Activated naive CD8-positive, alpha-beta T cell treated with anti-CD3 and anti-CD28 coated beads for 36 hours (primary cell): ENCODE measurements at regions not wholly inside any gene's neighbourhood (a gene's known extent, or its start where the extent isn't known, plus 50 kb on each side); places are given as distances from the start of the nearest gene placed in this dataset.
"Not testable (repeated sequence)": the region's sequence is repeated elsewhere in the genome, so short reads cannot be mapped to it uniquely, and the experiment has no call there.

ENCODE experiments used
- DNase-seq: peaks from one replicate; pipeline ENCODE4 v3.0.0; 2021
- H3K27ac Mint-ChIP-seq: one replicate; pipeline ENCODE4 v1.8.0; 2022; ENCODE audit warnings: mild to moderate bottlenecking, moderate library complexity, mixed read lengths
- H3K27me3 Mint-ChIP-seq: one replicate; pipeline ENCODE4 v1.8.0; 2022; ENCODE audit warnings: mild to moderate bottlenecking, mixed read lengths
- H3K36me3 Mint-ChIP-seq: one replicate; pipeline ENCODE4 v1.8.0; 2021; ENCODE audit warnings: mild to moderate bottlenecking, mixed read lengths
- H3K4me1 Mint-ChIP-seq: one replicate; pipeline ENCODE4 v1.8.0; 2021; ENCODE audit warnings: mixed read lengths
- H3K4me3 Mint-ChIP-seq: one replicate; pipeline ENCODE4 v1.8.0; 2022; ENCODE audit warnings: mild to moderate bottlenecking, moderate library complexity, mixed read lengths
- H3K9me3 Mint-ChIP-seq: one replicate; pipeline ENCODE4 v1.8.0; 2022; ENCODE audit warnings: mixed read lengths

- no peak for DNase-seq
- Mint-ChIP-seq H3K27ac (no peak overlapping the region), H3K9me3 (no peaks in the 10 kb centered on the region), H3K27me3 (no peaks in the 10 kb centered on the region), H3K4me1 (peaks cover under 1% of the 10 kb centered on the region), H3K36me3 (no peaks in the 10 kb centered on the region), H3K4me3 (no peak overlapping the region)
These were observed 109.5 kb upstream of the NCOR2 start for GRCh38 chr12:124676714-124677462.

DNA sequence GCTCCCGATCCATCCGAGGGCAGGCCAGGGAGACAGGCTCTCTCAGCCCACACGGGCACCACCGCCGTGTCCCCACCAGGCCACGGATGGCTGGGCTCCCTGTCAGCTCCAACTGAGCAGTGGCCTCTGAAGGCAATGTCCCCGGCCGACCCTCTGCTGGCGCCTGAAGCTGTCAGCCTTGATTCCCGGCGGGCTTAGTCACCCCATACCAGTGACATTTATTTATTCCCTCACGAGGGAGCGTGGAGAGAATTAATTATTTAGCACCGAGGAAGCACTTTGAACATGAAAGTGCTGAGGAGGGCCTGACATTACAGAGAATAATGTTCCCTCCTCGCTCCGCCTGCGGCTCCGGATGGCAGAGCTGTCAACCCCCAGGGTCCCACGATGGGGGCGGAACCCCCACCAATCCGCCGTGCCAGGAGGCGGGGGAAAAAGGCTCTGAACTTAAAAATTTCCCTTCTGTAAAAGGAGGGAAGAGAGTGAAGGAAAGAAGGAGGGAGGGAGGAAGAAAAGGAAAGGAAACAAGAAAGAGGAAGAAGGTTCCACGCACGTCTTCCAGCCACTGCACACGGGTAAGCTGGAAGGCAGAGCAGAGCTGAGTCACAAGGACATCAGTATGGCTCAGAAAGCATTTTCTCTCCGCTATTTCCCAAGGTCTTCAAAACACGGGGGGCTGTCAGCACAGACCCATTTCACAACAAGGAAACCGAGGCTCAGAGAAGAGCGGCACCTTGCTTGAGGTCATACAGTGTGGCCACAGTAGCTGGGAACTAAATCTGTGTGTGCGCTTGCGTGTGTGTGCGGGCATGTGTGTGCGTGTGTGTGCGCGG lies 108.7 kb upstream of the NCOR2 start:
- Mint-ChIP-seq H3K4me3 (no peak overlapping the region), H3K27ac (no peak overlapping the region), H3K27me3 (no peaks in the 10 kb centered on the region), H3K9me3 (no peaks in the 10 kb centered on the region), H3K4me1 (no peaks in the 10 kb centered on the region), H3K36me3 (no peaks in the 10 kb centered on the region)
- DNase-seq, result no peak

GRCh38 chr12:124674937-124675336 lies 107.5 kb upstream of the NCOR2 start:
- Mint-ChIP-seq H3K4me3 (no peak overlapping the region), H3K27me3 (no peaks in the 10 kb centered on the region), H3K36me3 (no peaks in the 10 kb centered on the region), H3K9me3 (no peaks in the 10 kb centered on the region), H3K4me1 (no peaks in the 10 kb centered on the region), H3K27ac (no peak overlapping the region)
- no peak for DNase-seq

GRCh38 chr12:124673801-124674617 lies 106.6 kb upstream of the NCOR2 start:
- no peak overlapping the region for H3K4me3 Mint-ChIP-seq
- no peak for DNase-seq
- H3K27ac Mint-ChIP-seq, result no peak overlapping the region
- H3K9me3 Mint-ChIP-seq, result no peaks in the 10 kb centered on the region
- H3K4me1 Mint-ChIP-seq, result no peaks in the 10 kb centered on the region
- no peaks in the 10 kb centered on the region for H3K27me3 Mint-ChIP-seq
- no peaks in the 10 kb centered on the region for H3K36me3 Mint-ChIP-seq

DNA sequence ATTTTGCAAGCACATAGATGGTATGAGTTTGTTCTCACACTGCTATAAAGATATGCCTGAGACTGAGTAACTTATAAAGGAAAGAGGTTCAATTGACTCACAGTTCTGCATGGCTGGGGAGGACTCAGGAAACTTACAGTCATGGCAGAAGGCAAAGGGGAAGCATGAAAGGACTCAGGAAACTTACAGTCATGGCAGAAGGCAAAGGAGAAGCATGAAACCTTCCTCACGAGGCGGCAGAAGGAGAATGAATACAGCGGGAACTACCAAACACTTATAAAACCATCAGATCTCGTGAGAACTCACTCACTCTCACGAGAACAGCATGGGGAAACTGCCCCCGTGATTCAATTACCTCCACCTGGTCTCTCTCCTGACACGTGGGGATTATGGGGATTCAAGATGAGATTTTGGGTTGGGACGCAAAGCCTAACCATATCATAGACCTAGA lies 101.9 kb upstream of the NCOR2 start:
- not testable (repeated sequence) for DNase-seq, H3K27ac Mint-ChIP-seq, H3K27me3 Mint-ChIP-seq, H3K9me3 Mint-ChIP-seq, H3K36me3 Mint-ChIP-seq, H3K4me3 Mint-ChIP-seq, H3K4me1 Mint-ChIP-seq

DNA sequence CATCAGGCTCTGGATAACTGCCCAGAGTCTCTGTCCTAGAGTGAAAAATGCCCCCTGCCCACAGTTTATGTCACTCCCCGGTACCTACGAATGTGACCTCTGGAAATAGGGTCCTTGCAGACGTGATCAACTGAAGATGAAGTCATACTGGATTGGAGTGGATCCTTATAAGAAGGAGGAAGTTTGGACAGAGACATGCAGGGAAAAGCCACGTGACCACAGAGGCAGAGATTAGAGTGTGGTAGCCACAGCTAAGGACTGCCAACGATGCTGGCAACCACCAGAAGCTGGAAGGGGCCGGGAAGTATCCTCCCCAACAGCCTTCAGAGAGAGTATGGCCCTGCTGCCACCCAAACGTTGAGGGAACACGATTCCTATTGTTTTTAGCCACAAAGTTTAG lies 101.2 kb upstream of the NCOR2 start:
- H3K4me3 Mint-ChIP-seq, result no peak overlapping the region
- no peaks in the 10 kb centered on the region for H3K9me3 Mint-ChIP-seq
- H3K4me1 Mint-ChIP-seq, result no peaks in the 10 kb centered on the region
- H3K27ac Mint-ChIP-seq, result no peak overlapping the region
- no peak for DNase-seq
- no peaks in the 10 kb centered on the region for H3K27me3 Mint-ChIP-seq
- no peaks in the 10 kb centered on the region for H3K36me3 Mint-ChIP-seq

DNA sequence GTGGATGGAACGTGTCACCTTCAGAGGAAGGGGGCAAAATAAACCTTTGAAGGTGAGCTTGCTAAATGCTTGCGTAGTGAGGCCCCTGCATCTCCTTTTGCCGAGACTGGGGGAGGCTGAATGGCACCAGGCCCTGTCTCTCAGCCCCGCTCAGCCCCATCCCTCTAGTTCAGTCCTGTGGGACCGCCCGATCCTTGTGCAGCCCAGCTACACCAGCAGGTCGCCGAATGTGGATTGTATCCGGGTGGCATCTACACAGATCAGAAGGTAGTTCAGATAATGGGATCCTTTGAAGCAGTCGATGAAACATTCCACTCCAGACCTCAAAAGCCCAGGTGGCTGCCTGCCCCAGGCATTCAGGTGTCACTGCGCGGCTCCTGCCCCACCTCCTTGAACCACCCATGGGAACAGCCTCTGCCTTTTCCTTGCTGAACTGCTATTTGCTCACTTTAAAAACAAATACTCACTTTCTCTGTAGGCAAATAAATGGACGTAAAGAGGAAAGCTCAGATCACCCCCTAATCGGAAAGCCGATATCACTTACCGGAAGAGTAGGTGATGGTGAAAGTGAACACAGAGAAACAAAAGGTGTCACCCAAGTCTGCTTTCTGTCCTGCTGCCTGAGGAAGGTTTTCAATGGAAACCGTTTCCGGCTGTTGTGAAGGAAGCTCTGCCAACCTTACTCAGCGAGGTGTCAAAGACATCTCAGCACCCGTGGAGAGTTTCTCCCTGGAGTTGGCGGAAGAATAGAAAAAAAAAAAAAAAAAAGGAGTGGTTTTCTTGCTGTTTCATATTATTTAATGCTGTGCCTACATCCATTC lies 100.3 kb upstream of the NCOR2 start:
- Mint-ChIP-seq H3K27me3 (no peaks in the 10 kb centered on the region), H3K9me3 (peaks cover 3% of the 10 kb centered on the region), H3K36me3 (peaks cover 3% of the 10 kb centered on the region), H3K27ac (no peak overlapping the region), H3K4me3 (no peak overlapping the region), H3K4me1 (no peaks in the 10 kb centered on the region)
- DNase-seq, result no peak

- Mint-ChIP-seq H3K36me3 (peaks cover 5% of the 10 kb centered on the region), H3K27ac (no peak overlapping the region), H3K27me3 (no peaks in the 10 kb centered on the region), H3K9me3 (peaks cover 3% of the 10 kb centered on the region), H3K4me3 (no peak overlapping the region), H3K4me1 (no peaks in the 10 kb centered on the region)
- no peak for DNase-seq
These were observed 99.4 kb upstream of the NCOR2 start for GRCh38 chr12:124666722-124667259.

GRCh38 chr12:124665511-124665910 lies 98.1 kb upstream of the NCOR2 start:
- no peak for DNase-seq
- Mint-ChIP-seq H3K4me1 (no peaks in the 10 kb centered on the region), H3K27me3 (no peaks in the 10 kb centered on the region), H3K9me3 (peaks cover 3% of the 10 kb centered on the region), H3K36me3 (peaks cover 5% of the 10 kb centered on the region), H3K27ac (no peak overlapping the region), H3K4me3 (no peak overlapping the region)

- Mint-ChIP-seq H3K27ac (no peak overlapping the region), H3K27me3 (no peaks in the 10 kb centered on the region), H3K36me3 (peaks cover 5% of the 10 kb centered on the region), H3K4me1 (no peaks in the 10 kb centered on the region), H3K9me3 (peaks cover 3% of the 10 kb centered on the region), H3K4me3 (no peak overlapping the region)
- no peak for DNase-seq
These were observed 97.1 kb upstream of the NCOR2 start for GRCh38 chr12:124664395-124665111.

- peaks cover 5% of the 10 kb centered on the region for H3K36me3 Mint-ChIP-seq
- no peaks in the 10 kb centered on the region for H3K27me3 Mint-ChIP-seq
- no peak overlapping the region for H3K27ac Mint-ChIP-seq
- no peak for DNase-seq
- no peaks in the 10 kb centered on the region for H3K4me1 Mint-ChIP-seq
- peaks cover 3% of the 10 kb centered on the region for H3K9me3 Mint-ChIP-seq
- H3K4me3 Mint-ChIP-seq, result no peak overlapping the region
These were observed 96.5 kb upstream of the NCOR2 start for GRCh38 chr12:124663771-124664366.

- H3K4me3 Mint-ChIP-seq, result no peak overlapping the region
- no peaks in the 10 kb centered on the region for H3K27me3 Mint-ChIP-seq
- H3K4me1 Mint-ChIP-seq, result no peaks in the 10 kb centered on the region
- H3K36me3 Mint-ChIP-seq, result peaks cover 5% of the 10 kb centered on the region
- no peak for DNase-seq
- peaks cover 3% of the 10 kb centered on the region for H3K9me3 Mint-ChIP-seq
- no peak overlapping the region for H3K27ac Mint-ChIP-seq
These were observed 95.8 kb upstream of the NCOR2 start for GRCh38 chr12:124663206-124663605.

DNA sequence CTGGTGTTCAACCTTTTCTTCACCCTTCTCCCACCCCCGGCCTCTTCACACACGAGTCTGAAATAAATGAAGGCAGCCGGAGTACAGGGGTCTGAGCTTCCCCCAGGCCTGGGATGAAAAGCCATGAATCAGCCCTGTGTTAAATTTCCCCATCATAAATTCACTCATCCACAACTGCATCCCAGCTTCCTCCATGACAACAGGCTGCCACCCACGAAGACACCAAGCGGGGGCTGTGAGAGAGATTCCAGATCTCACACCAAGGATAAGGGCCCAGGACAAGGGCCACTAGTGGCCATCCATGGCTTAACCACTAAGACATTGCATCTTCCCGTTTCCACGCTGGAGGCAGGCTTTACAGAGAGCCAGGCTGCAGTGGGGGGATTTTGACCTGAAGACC lies 93.9 kb upstream of the NCOR2 start:
- Mint-ChIP-seq H3K9me3 (peaks cover 3% of the 10 kb centered on the region), H3K4me1 (no peaks in the 10 kb centered on the region), H3K4me3 (no peak overlapping the region), H3K27me3 (no peaks in the 10 kb centered on the region), H3K36me3 (peaks cover 5% of the 10 kb centered on the region), H3K27ac (no peak overlapping the region)
- DNase-seq, result no peak
